HCT116 (cell line): ENCODE measurements at regions not wholly inside any gene's neighbourhood (a gene's known extent, or its start where the extent isn't known, plus 50 kb on each side); places are given as distances from the start of the nearest gene placed in this dataset.

Source experiments
- ATAC-seq: fragments of 200-7000 bp; cut with Tn5 transposase; 2 replicates; pipeline ENCODE4 v1.9.1; 2020; ENCODE audit warnings: mild to moderate bottlenecking, moderate library complexity
- BruUV-seq: library from RNA; stranded (reverse); fragments of 400-500 nt; replicated peaks from 2 replicates; lab custom pipeline; 2021; lab: Mats Ljungman, UMichigan
- CTCF ChIA-PET: fragments of 300-600 bp; sonication (Branson Sonifier 250); formaldehyde crosslinking; loops from one replicate; lab custom pipeline; 2021; ENCODE audit warnings: antibody characterized with exemption; lab: Charles Lee
- POLR2A ChIA-PET: fragments of 300-600, 350-600 bp; sonication (Branson Sonifier 250); formaldehyde crosslinking; loops from one replicate; lab custom pipeline; 2021; ENCODE audit warnings: antibody characterized with exemption; lab: Charles Lee
- RAD21 ChIA-PET, 2 experiments: fragments of 300-600 bp; sonication (Branson Sonifier 250); formaldehyde crosslinking; loops; one replicate each; lab custom pipeline; 2023; ENCODE audit warnings: low total read pairs in 2 of 2; ENCODE audit not compliant: uncharacterized antibody in 2 of 2, unreplicated experiment in 2 of 2, low non-redundant PET in 1 of 2; lab: Charles Lee
- DNase-seq: peaks from one replicate; pipeline ENCODE4 v3.0.0-alpha.2; 2010; ENCODE audit warnings: low read depth, low spot score
- H2AFZ ChIP-seq: fragments of 200-600 bp; shearing (Covaris generic), sonication (generic); 2 replicates; pipeline ENCODE4 v1.6.1; 2017; ENCODE audit warnings: low read depth, mixed run types, mixed read lengths, antibody characterized with exemption, low read length; ENCODE audit not compliant: poor library complexity, severe bottlenecking
- H3K27ac ChIP-seq: 2 replicates; pipeline ENCODE4 v1.5.1; 2012; ENCODE audit warnings: low read depth, low read length
- H3K27me3 ChIP-seq: fragments of 200-600 bp; sonication (generic); 2 replicates; pipeline ENCODE4 v1.6.1; 2016; ENCODE audit warnings: mixed run types, low read length, mixed read lengths; ENCODE audit not compliant: insufficient read depth
- H3K36me3 ChIP-seq, 2 experiments: fragments of 200-500 bp in 1 of 2; fragments of 200-600 bp in 1 of 2; sonication (Bioruptor generic) in 1 of 2; sonication (generic) in 1 of 2; 2 replicates each; pipeline versions ENCODE4 v1.5.1 to v1.6.1; 2014 to 2016; ENCODE audit warnings: low read length in 2 of 2, inconsistent platforms in 1 of 2, mixed read lengths in 1 of 2, mixed run types in 1 of 2; ENCODE audit not compliant: insufficient read depth in 2 of 2, control insufficient read depth in 1 of 2
- H3K4me1 ChIP-seq, 2 experiments: fragments of 200-600 bp in 1 of 2; sonication (generic) in 1 of 2; 2 replicates each; pipeline versions ENCODE4 v1.5.1 to v1.6.1; 2012 to 2017; ENCODE audit warnings: low read length in 2 of 2, inconsistent platforms in 1 of 2, mild to moderate bottlenecking in 1 of 2, mixed read lengths in 1 of 2, mixed run types in 1 of 2, moderate library complexity in 1 of 2; ENCODE audit not compliant: insufficient read depth in 2 of 2, control insufficient read depth in 1 of 2
- H3K4me2 ChIP-seq: fragments of 200-600 bp; sonication (generic); 2 replicates; pipeline ENCODE4 v1.6.1; 2017; ENCODE audit warnings: mixed run types, low read length, mixed read lengths
- H3K4me3 ChIP-seq, 2 experiments: fragments of 200-600 bp in 1 of 2; sonication (generic) in 1 of 2; replicated peaks in 1 of 2; 2 replicates each; pipeline ENCODE4 v1.5.1; 2011 to 2016; ENCODE audit warnings: low read length in 2 of 2, control low read depth in 1 of 2, low read depth in 1 of 2, mild to moderate bottlenecking in 1 of 2, mixed read lengths in 1 of 2, mixed run types in 1 of 2
- H3K79me2 ChIP-seq: fragments of 200-600 bp; sonication (generic); 2 replicates; pipeline ENCODE4 v1.6.1; 2017; ENCODE audit warnings: mild to moderate bottlenecking, mixed run types, low read length, moderate library complexity, mixed read lengths; ENCODE audit not compliant: insufficient read depth
- H3K9ac ChIP-seq: fragments of 200-600 bp; sonication (generic); 2 replicates; pipeline ENCODE4 v1.6.1; 2016; ENCODE audit warnings: low read length, mixed read lengths
- H3K9me2 ChIP-seq: fragments of 200-600 bp; sonication (generic), shearing (Covaris generic); 2 replicates; pipeline ENCODE4 v1.6.1; 2017; ENCODE audit warnings: mixed run types, mild to moderate bottlenecking, moderate library complexity; ENCODE audit not compliant: insufficient read depth
- H3K9me3 ChIP-seq, 2 experiments: fragments of 200-500 bp in 1 of 2; fragments of 200-600 bp in 1 of 2; sonication (Bioruptor generic) in 1 of 2; sonication (generic) in 1 of 2; 2 replicates each; pipeline ENCODE4 v1.6.1; 2014 to 2017; ENCODE audit warnings: low read length in 2 of 2, mixed read lengths in 2 of 2, inconsistent platforms in 1 of 2, low read depth in 1 of 2, mild to moderate bottlenecking in 1 of 2, mixed run types in 1 of 2, moderate library complexity in 1 of 2; ENCODE audit not compliant: control insufficient read depth in 1 of 2, insufficient read depth in 1 of 2
- H4K20me1 ChIP-seq: fragments of 200-600 bp; sonication (generic), shearing (Covaris generic); 2 replicates; pipeline ENCODE4 v1.6.1; 2017; ENCODE audit warnings: mixed run types, mild to moderate bottlenecking, moderate library complexity; ENCODE audit not compliant: insufficient read depth
- CBX3 ChIP-seq: IDR thresholded peaks from 2 replicates; pipeline ENCODE4 v1.6.1; 2012; ENCODE audit warnings: low read depth
- JUND ChIP-seq: IDR thresholded peaks from 2 replicates; pipeline ENCODE4 v1.6.1; 2012
- RAD21 ChIP-seq: IDR thresholded peaks from 2 replicates; pipeline ENCODE4 v1.6.1; 2012; ENCODE audit warnings: low read depth, mild to moderate bottlenecking
- SIN3A ChIP-seq: IDR thresholded peaks from 2 replicates; pipeline ENCODE4 v1.6.1; 2012; ENCODE audit warnings: low read depth
- SP1 ChIP-seq: IDR thresholded peaks from 2 replicates; pipeline ENCODE4 v1.6.1; 2012; ENCODE audit warnings: low read depth
- SRF ChIP-seq: IDR thresholded peaks from 2 replicates; pipeline ENCODE4 v1.6.1; 2012; ENCODE audit warnings: low read depth
- YY1 ChIP-seq: IDR thresholded peaks from 2 replicates; pipeline ENCODE4 v1.6.1; 2011; ENCODE audit warnings: low read length, low read depth, moderate library complexity, mild to moderate bottlenecking; ENCODE audit not compliant: insufficient replicate concordance; ENCODE audit errors: extremely low read depth
- ZFX ChIP-seq: fragments of 450-650 bp; IDR thresholded peaks from 2 replicates; pipeline ENCODE4 v1.6.1; 2017
- ZNF274 ChIP-seq: fragments of 200-500 bp; sonication (Bioruptor generic); IDR thresholded peaks from 2 replicates; pipeline ENCODE4 v1.6.1; 2014; ENCODE audit warnings: mild to moderate bottlenecking, low read depth, low read length, inconsistent platforms
- intact Hi-C: fragments of 100-400 bp; cut with micrococcal nuclease; formaldehyde crosslinking; loops from 2 replicates; pipeline ENCODE4 v1.10.0; 2022
- TF ChIP-seq, protein P1 (sequence below): IDR thresholded peaks from 2 replicates; pipeline ENCODE4 v1.6.1; 2012; ENCODE audit warnings: low read depth

DNA sequence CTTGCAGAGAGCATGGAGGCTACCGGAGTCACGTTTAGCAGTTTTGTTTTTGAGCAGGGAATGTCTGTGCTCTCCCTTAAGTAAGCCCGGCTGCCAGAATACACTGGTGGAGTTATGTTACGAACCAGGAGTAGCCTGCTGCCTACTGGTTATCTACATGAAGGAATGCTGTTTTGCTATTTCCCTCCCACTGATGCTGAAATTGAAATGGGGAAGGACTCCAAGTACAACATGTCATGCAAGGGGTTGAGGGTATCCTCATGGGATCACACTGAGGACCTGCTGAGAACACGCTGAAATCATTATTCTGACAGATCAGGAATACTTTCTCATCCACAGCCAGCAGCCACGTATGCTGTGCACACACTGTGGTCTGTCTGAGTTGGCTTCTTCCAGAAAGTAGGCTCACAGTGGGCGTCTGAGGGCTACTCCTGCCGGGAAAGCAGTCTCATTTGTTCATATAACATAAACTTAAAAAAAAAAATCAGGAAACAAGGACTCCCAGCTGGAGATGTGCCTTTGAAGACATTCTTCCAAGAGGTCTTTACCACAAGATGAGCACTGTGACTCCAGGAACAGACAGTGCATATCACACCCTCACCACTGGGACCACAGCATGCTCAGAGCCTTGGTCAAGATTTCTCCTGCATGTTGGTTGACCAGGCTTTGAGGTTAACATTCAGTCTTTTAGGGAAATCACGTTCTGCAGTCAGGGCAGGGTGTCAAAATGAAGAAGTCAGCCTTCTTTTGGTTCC, 300.4 kb upstream of the RASGRP1 start:
- H3K79me2 ChIP-seq = no peaks in the 10 kb centered on the region
- H3K9ac ChIP-seq = no peak overlapping the region
- no peak overlapping the region for H3K4me3 ChIP-seq
- no peaks in the 10 kb centered on the region for H3K36me3 ChIP-seq
- ChIA-PET POLR2A (no interaction called here), RAD21 (no interaction called here), CTCF (no interaction called here)
- H3K4me2 ChIP-seq = no peak overlapping the region
- TF ChIP-seq, protein P1, sequence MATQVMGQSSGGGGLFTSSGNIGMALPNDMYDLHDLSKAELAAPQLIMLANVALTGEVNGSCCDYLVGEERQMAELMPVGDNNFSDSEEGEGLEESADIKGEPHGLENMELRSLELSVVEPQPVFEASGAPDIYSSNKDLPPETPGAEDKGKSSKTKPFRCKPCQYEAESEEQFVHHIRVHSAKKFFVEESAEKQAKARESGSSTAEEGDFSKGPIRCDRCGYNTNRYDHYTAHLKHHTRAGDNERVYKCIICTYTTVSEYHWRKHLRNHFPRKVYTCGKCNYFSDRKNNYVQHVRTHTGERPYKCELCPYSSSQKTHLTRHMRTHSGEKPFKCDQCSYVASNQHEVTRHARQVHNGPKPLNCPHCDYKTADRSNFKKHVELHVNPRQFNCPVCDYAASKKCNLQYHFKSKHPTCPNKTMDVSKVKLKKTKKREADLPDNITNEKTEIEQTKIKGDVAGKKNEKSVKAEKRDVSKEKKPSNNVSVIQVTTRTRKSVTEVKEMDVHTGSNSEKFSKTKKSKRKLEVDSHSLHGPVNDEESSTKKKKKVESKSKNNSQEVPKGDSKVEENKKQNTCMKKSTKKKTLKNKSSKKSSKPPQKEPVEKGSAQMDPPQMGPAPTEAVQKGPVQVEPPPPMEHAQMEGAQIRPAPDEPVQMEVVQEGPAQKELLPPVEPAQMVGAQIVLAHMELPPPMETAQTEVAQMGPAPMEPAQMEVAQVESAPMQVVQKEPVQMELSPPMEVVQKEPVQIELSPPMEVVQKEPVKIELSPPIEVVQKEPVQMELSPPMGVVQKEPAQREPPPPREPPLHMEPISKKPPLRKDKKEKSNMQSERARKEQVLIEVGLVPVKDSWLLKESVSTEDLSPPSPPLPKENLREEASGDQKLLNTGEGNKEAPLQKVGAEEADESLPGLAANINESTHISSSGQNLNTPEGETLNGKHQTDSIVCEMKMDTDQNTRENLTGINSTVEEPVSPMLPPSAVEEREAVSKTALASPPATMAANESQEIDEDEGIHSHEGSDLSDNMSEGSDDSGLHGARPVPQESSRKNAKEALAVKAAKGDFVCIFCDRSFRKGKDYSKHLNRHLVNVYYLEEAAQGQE = no peak
- TF ChIP-seq JUND (no peak), RAD21 (no peak), SIN3A (no peak), YY1 (no peak), CBX3 (no peak), SP1 (no peak), SRF (no peak), ZFX (no peak), ZNF274 (no peak)
- peaks cover 2 to 7% of the 10 kb centered on the region in 2 experiments; a peak in 2 of 4 replicates for H3K4me1 ChIP-seq
- no peak overlapping the region for H2AFZ ChIP-seq
- intact Hi-C loops = no loop called here
- peaks cover 19% of the 10 kb centered on the region; the same call in 1 of the 2 replicates for H3K27me3 ChIP-seq
- DNase-seq (no peak), ATAC-seq (no peak)
- BruUV-seq = no TSS peak
- no peaks in the 10 kb centered on the region for H4K20me1 ChIP-seq
- no peaks in the 10 kb centered on the region for H3K9me2 ChIP-seq
- no peaks in the 10 kb centered on the region for H3K9me3 ChIP-seq
- H3K27ac ChIP-seq = no peak overlapping the region
